ENCODE measurements at regions not wholly inside any gene's neighbourhood (a gene's known extent, or its start where the extent isn't known, plus 50 kb on each side); places are given as distances from the start of the nearest gene placed in this dataset.

- TF ChIP-seq CTCF (IDR thresholded peaks at IDR 0.05): no peak
- TF ChIP-seq POLR2A (IDR thresholded peaks at IDR 0.05): no peak
These were observed 77.4 kb upstream of the SLCO3A1 start for GRCh38 chr15:91776104-91776503.
